Thoracic aorta (tissue), 2 donors: ENCODE measurements at regions not wholly inside any gene's neighbourhood (a gene's known extent, or its start where the extent isn't known, plus 50 kb on each side); places are given as distances from the start of the nearest gene placed in this dataset.

ENCODE experiments used
- ATAC-seq: fragments of 150-250 bp; one replicate; pipeline ENCODE4 v1.8.0; 2017; ENCODE audit warnings: low read depth; ENCODE audit not compliant: insufficient number of reproducible peaks, low FRiP score
- DNase-seq: peaks from one replicate; pipeline ENCODE4 v3.0.0-alpha.2; 2020; ENCODE audit warnings: low spot score
- H3K27ac ChIP-seq, 2 donors: fragments of 200-600 bp; sonication (generic); 1 replicate in 1 of 2; 2 replicates in 1 of 2; pipeline ENCODE4 v1.5.1; 2016; ENCODE audit warnings: mild to moderate bottlenecking in 2 of 2, moderate library complexity in 2 of 2
- H3K27me3 ChIP-seq: fragments of 200-600 bp; sonication (generic); replicated peaks from 2 replicates; pipeline ENCODE4 v1.6.0; 2016; ENCODE audit warnings: mild to moderate bottlenecking; ENCODE audit not compliant: insufficient read depth
- H3K36me3 ChIP-seq: fragments of 200-600 bp; sonication (generic); one replicate; pipeline ENCODE4 v1.5.1; 2016
- H3K4me1 ChIP-seq, 2 donors: fragments of 200-600 bp; sonication (generic); 1 replicate in 1 of 2; 2 replicates in 1 of 2; pipeline versions ENCODE4 v1.5.1 to v1.6.0; 2016; ENCODE audit warnings: low read depth in 2 of 2, mild to moderate bottlenecking in 1 of 2; ENCODE audit not compliant: control insufficient read depth in 1 of 2
- H3K4me3 ChIP-seq: fragments of 200-600 bp; sonication (generic); 2 replicates; pipeline ENCODE4 v1.5.1; 2016; ENCODE audit warnings: mild to moderate bottlenecking
- H3K9me3 ChIP-seq: fragments of 200-600 bp; sonication (generic); 2 replicates; pipeline ENCODE4 v1.5.1; 2016
- TF ChIP-seq, protein P1 (sequence below): fragments of 200-600 bp; sonication (generic); IDR thresholded peaks from one replicate; pipeline ENCODE4 v1.5.1; 2019; ENCODE audit warnings: antibody characterized with exemption

DNA sequence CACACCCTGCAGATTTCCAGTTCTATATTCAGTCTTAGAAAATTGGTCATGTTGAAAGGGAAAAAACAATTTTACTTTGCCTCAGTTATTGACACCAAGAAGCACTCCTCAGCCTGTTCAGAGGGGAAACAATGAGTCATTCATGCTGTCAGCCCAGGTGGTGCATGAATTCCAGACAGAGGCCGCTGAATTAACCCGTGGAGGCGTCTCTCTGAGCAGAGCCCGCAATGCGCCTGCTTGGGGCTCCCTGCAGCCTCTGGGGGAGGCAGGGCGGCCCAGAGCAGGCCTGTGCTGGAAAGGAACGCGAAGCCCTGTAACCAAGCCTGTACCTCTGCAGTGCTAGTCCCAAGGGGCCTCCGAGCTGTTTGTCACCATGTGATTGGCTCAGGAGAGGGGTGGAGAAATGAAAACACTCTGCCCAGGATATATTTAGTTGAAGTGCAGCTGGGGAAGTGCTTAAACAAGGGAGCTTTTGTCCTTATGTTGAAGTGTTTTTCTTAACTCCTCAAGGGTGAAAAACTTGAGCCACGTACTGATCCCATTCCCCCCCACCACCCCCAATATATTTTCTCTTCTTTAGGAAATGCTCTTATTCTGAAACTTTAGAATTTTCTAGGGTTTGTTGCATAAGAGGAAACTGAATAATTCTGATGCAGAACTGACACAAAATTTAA, 68.3 kb upstream of the CHD2 start:
- Histone ChIP-seq H3K4me1 (peaks cover 24 to 59% of the 10 kb centered on the region in 2 donors), H3K4me3 (peak overlapping the region; percentile 63), H3K9me3 (no peaks in the 10 kb centered on the region), H3K27ac (peak overlapping the region; percentile 97 to 98), H3K36me3 (no peaks in the 10 kb centered on the region), H3K27me3 (no peaks in the 10 kb centered on the region)
- DNase-seq (peak; percentile 86), ATAC-seq (peak; percentile 91)
- TF ChIP-seq, protein P1, sequence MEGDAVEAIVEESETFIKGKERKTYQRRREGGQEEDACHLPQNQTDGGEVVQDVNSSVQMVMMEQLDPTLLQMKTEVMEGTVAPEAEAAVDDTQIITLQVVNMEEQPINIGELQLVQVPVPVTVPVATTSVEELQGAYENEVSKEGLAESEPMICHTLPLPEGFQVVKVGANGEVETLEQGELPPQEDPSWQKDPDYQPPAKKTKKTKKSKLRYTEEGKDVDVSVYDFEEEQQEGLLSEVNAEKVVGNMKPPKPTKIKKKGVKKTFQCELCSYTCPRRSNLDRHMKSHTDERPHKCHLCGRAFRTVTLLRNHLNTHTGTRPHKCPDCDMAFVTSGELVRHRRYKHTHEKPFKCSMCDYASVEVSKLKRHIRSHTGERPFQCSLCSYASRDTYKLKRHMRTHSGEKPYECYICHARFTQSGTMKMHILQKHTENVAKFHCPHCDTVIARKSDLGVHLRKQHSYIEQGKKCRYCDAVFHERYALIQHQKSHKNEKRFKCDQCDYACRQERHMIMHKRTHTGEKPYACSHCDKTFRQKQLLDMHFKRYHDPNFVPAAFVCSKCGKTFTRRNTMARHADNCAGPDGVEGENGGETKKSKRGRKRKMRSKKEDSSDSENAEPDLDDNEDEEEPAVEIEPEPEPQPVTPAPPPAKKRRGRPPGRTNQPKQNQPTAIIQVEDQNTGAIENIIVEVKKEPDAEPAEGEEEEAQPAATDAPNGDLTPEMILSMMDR, result no peak

DNA sequence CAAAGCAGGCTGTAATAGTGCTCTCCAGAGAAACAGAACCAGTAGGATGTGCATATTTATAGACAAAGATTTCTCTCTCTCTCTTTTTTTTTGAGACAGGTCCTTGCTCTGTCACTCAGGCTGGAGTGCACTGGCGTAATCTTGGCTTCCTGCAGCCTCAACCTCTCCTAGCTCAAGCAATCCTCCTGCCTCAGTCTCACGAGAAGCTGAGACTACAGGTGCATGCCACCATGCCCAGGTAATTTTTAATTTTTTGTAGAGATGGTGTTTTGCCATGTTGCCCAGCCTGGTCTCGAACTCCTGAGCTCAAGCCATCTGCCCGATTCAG, 67.1 kb upstream of the CHD2 start:
- Histone ChIP-seq H3K9me3 (no peaks in the 10 kb centered on the region), H3K36me3 (no peaks in the 10 kb centered on the region), H3K4me1 (peaks cover 24 to 59% of the 10 kb centered on the region in 2 donors), H3K27me3 (no peaks in the 10 kb centered on the region), H3K27ac (peak overlapping the region; percentile 97 to 98), H3K4me3 (peak overlapping the region; percentile 63)
- DNase-seq (no peak), ATAC-seq (peak; percentile 47)
- TF ChIP-seq, protein P1, result no peak

DNA sequence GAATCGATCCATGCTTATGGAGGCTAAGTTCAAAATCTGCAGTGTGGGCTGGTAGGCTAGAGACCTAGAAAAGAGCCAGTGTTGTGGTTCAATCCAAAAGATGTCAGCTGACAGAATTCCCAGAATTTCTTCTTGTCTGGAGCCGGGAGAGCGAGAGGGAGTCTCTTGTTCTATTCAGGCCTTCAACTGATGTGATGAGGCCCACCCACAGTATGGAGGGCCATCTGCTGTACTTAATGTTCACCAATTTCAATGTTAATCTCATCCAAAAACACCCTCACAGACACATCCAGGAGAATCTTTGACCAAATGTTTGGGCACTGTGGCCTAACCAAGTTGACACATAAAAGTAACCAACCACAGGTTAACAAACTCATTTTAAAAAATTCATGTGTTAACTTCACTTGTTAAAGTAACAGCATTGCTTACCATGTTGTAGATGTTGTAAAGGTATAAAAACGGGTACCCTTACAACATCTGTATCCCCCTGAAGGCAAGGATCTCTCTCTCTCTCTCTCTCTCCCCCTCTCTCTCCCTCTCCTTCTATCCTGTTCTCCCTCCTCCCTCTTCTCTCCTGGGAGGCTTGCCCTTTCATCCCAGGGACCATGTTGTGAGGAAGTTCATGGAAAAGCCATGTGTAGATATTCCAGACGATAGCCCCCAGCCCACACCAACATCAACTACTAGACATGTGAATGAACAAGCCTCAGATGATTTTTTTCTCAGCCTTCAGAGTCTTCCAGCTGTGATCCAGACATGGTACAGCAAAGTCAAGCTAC, 66.4 kb upstream of the CHD2 start:
- Histone ChIP-seq H3K27me3 (no peaks in the 10 kb centered on the region), H3K9me3 (no peaks in the 10 kb centered on the region), H3K27ac (peak overlapping the region; percentile 97 to 98), H3K4me1 (peaks cover 24 to 59% of the 10 kb centered on the region in 2 donors), H3K4me3 (peak overlapping the region; percentile 63), H3K36me3 (no peaks in the 10 kb centered on the region)
- TF ChIP-seq, protein P1, result no peak
- ATAC-seq (no peak), DNase-seq (no peak)

DNA sequence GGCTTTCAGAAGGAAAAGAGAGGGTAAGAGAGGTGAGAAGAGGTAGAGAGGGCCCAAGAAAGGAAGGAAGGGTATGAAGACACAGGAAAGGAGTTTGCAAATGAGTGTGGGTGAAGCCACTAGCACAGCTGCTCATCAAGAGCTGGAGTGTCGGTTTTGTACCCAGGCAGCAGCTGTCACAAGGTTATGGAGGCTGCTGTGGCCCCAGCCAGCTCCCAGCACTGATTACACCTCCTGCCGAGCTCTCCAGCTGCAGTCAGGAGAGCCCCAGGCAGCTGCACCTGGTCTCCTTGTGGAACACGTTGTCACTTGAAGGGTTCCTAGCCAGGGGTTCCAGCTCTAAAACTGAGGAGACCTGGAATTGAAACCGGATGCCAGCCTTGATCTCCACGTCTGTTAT, 60.4 kb upstream of the CHD2 start:
- H3K4me3 ChIP-seq, result no peak overlapping the region
- TF ChIP-seq, protein P1, result no peak
- H3K27me3 ChIP-seq, result no peaks in the 10 kb centered on the region
- no peaks in the 10 kb centered on the region for H3K36me3 ChIP-seq
- DNase-seq, result no peak
- H3K27ac ChIP-seq, result no peak overlapping the region
- no peak for ATAC-seq
- peaks cover 3 to 8% of the 10 kb centered on the region in 2 donors for H3K4me1 ChIP-seq
- no peaks in the 10 kb centered on the region for H3K9me3 ChIP-seq

DNA sequence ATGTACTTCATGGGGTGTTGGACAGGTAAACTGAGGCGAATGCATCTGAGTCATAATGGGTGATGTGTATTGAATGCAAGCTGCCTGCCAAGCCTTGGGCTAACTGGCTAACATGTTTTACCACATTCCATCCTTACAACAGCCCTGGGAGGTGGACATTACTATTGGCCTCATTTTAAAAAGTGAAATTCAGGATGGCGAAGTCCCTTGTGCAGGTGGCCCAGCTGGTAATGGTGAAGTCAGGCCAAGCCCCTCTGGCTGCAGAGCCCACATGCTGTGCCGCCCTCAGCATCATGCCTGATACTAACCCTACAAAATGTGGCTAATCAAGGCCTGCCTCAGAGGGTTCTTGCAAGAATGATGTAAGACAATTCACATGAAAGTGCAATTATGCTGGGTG, 60.0 kb upstream of the CHD2 start:
- DNase-seq, result no peak
- no peak overlapping the region for H3K4me3 ChIP-seq
- ATAC-seq, result no peak
- H3K9me3 ChIP-seq, result no peaks in the 10 kb centered on the region
- H3K36me3 ChIP-seq, result no peaks in the 10 kb centered on the region
- TF ChIP-seq, protein P1, result no peak
- H3K27ac ChIP-seq, result no peak overlapping the region
- peaks cover 2 to 4% of the 10 kb centered on the region in 2 donors for H3K4me1 ChIP-seq
- H3K27me3 ChIP-seq, result no peaks in the 10 kb centered on the region
